ENCODE measurements at regions not wholly inside any gene's neighbourhood (a gene's known extent, or its start where the extent isn't known, plus 50 kb on each side); places are given as distances from the start of the nearest gene placed in this dataset.
A peak's percentile ranks its signal among the peaks of the same experiment; 100 is the strongest.

- Histone ChIP-seq H3K4me1 (ENCODE audit: insufficient read depth, low read length) (peaks cover 21% of the 10 kb centered on the region), H3K4me3 (ENCODE audit: insufficient read depth, low read length) (no peak overlapping the region), H3K27ac (ENCODE audit: low read depth, low read length) (no peak overlapping the region), H3K9me3 (ENCODE audit: low read depth, low read length) (no peaks in the 10 kb centered on the region), H4K20me1 (ENCODE audit: insufficient read depth, low read length) (no peaks in the 10 kb centered on the region), H3K27me3 (ENCODE audit: insufficient read depth, low read length) (no peaks in the 10 kb centered on the region), H3K4me2 (ENCODE audit: insufficient read depth, low read length) (no peak overlapping the region), H3K79me2 (ENCODE audit: insufficient read depth, low read length) (no peaks in the 10 kb centered on the region), H2AFZ (ENCODE audit: low read length) (no peak overlapping the region), H3K36me3 (ENCODE audit: insufficient read depth, low read length) (no peaks in the 10 kb centered on the region)
- TF ChIP-seq, protein P1, sequence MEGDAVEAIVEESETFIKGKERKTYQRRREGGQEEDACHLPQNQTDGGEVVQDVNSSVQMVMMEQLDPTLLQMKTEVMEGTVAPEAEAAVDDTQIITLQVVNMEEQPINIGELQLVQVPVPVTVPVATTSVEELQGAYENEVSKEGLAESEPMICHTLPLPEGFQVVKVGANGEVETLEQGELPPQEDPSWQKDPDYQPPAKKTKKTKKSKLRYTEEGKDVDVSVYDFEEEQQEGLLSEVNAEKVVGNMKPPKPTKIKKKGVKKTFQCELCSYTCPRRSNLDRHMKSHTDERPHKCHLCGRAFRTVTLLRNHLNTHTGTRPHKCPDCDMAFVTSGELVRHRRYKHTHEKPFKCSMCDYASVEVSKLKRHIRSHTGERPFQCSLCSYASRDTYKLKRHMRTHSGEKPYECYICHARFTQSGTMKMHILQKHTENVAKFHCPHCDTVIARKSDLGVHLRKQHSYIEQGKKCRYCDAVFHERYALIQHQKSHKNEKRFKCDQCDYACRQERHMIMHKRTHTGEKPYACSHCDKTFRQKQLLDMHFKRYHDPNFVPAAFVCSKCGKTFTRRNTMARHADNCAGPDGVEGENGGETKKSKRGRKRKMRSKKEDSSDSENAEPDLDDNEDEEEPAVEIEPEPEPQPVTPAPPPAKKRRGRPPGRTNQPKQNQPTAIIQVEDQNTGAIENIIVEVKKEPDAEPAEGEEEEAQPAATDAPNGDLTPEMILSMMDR (IDR thresholded peaks at IDR 0.05; ENCODE audit: extremely low read depth, low read depth, low read length): no peak
- DNase-seq (ENCODE audit: insufficient read length, low spot score, missing footprints): no peak
Measured at GRCh38 chr12:27902651-27903050, 69.9 kb downstream of the PTHLH start.

GRCh38 chr12:27901959-27902358 lies 70.6 kb downstream of the PTHLH start:
- Histone ChIP-seq H3K9me3 (ENCODE audit: low read depth, low read length) (no peaks in the 10 kb centered on the region), H3K36me3 (ENCODE audit: insufficient read depth, low read length) (no peaks in the 10 kb centered on the region), H3K4me1 (ENCODE audit: insufficient read depth, low read length) (peaks cover 21% of the 10 kb centered on the region), H3K27me3 (ENCODE audit: insufficient read depth, low read length) (no peaks in the 10 kb centered on the region), H4K20me1 (ENCODE audit: insufficient read depth, low read length) (no peaks in the 10 kb centered on the region), H3K27ac (ENCODE audit: low read depth, low read length) (no peak overlapping the region), H3K4me3 (ENCODE audit: insufficient read depth, low read length) (no peak overlapping the region), H3K4me2 (ENCODE audit: insufficient read depth, low read length) (no peak overlapping the region), H3K79me2 (ENCODE audit: insufficient read depth, low read length) (no peaks in the 10 kb centered on the region), H2AFZ (ENCODE audit: low read length) (no peak overlapping the region)
- no peak for DNase-seq (ENCODE audit: insufficient read length, low spot score, missing footprints)
- TF ChIP-seq, protein P1 (IDR thresholded peaks at IDR 0.05; ENCODE audit: extremely low read depth, low read depth, low read length): no peak

DNA sequence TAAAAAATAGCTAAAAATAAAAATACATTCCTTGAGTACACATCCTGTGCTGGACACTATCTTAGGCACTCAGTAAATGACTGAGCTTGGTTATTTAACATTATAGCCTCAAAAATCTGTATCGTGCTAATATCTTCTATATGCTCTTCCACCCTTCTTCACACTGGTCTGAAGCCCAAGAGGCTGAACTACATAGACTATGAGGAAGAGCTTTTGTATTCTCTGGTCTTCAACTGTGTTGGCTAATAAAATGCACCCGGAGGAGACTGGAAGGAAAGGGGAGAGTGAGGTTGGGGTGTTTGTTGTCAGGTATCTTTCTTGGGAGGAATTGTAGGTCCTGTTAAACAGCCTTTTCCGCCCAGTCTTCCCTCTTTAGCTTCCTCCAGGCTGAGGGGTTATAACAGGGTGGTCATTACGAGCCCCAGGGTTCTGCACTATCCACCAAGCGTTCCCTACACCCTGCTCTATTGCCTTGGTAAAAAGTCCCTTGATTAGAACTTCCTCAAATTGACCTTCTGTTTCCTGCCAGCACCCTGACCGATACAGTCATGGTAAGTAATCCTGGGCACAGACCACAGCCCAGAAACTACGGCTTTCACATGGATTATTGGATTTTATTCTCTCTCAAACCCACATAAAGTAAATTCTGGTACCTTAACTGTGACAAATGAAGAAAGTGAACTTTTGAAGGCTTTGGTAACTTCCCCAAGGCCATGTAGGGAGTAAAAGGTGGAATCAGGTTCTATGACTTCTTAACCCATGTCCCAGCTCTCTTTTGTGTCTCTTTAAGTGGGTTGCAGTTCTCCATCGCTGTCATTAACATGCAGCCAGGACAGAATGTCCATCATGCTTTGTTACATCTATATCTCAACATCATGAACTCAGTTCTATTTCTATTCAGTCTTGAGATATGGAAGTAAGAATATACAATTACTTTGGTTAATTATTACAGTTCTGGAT lies 71.3 kb downstream of the PTHLH start:
- no peaks in the 10 kb centered on the region for H3K27me3 ChIP-seq (ENCODE audit: insufficient read depth, low read length)
- peak overlapping the region; percentile 32 for H2AFZ ChIP-seq (ENCODE audit: low read length)
- no peak overlapping the region for H3K4me2 ChIP-seq (ENCODE audit: insufficient read depth, low read length)
- TF ChIP-seq, protein P1 (IDR thresholded peaks at IDR 0.05; ENCODE audit: extremely low read depth, low read depth, low read length): no peak
- no peaks in the 10 kb centered on the region for H3K9me3 ChIP-seq (ENCODE audit: low read depth, low read length)
- DNase-seq (ENCODE audit: insufficient read length, low spot score, missing footprints): no peak
- H4K20me1 ChIP-seq (ENCODE audit: insufficient read depth, low read length): no peaks in the 10 kb centered on the region
- no peak overlapping the region for H3K27ac ChIP-seq (ENCODE audit: low read depth, low read length)
- H3K36me3 ChIP-seq (ENCODE audit: insufficient read depth, low read length): no peaks in the 10 kb centered on the region
- no peak overlapping the region for H3K4me3 ChIP-seq (ENCODE audit: insufficient read depth, low read length)
- peaks cover 21% of the 10 kb centered on the region for H3K4me1 ChIP-seq (ENCODE audit: insufficient read depth, low read length)
- H3K79me2 ChIP-seq (ENCODE audit: insufficient read depth, low read length): no peaks in the 10 kb centered on the region

DNA sequence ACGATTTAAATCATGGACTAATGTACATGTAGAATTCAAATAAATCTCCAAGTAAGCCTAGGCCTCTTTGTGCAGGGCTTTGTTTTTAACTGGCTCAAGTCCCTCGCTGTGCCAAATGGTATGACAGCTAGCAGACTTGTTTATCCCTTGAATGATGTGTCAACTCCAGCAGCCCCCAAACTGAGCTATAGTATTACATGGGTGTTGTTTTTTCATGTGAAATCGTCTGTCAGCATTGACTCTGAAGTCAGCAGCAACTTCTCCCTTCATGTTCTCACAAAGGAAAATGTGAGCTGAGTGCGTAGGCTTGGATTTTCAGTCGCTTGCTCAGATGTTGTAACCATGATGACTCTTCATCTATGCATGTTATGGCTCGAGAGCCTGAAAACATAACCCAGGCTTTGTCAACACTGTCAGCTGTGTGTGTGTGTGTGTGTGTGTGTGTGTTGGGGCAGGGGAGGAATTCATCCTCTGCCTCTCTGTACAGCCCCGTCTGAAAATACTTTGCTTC lies 73.3 kb downstream of the PTHLH start:
- Histone ChIP-seq H4K20me1 (ENCODE audit: insufficient read depth, low read length) (no peaks in the 10 kb centered on the region), H3K9me3 (ENCODE audit: low read depth, low read length) (no peaks in the 10 kb centered on the region), H3K27ac (ENCODE audit: low read depth, low read length) (peak overlapping the region; percentile 97), H3K4me1 (ENCODE audit: insufficient read depth, low read length) (peaks cover 21% of the 10 kb centered on the region), H2AFZ (ENCODE audit: low read length) (peak overlapping the region; percentile 27), H3K79me2 (ENCODE audit: insufficient read depth, low read length) (no peaks in the 10 kb centered on the region), H3K36me3 (ENCODE audit: insufficient read depth, low read length) (no peaks in the 10 kb centered on the region), H3K4me3 (ENCODE audit: insufficient read depth, low read length) (peak overlapping the region; percentile 1), H3K4me2 (ENCODE audit: insufficient read depth, low read length) (peak overlapping the region; percentile 58), H3K27me3 (ENCODE audit: insufficient read depth, low read length) (no peaks in the 10 kb centered on the region)
- peak; percentile 84 for DNase-seq (ENCODE audit: insufficient read length, low spot score, missing footprints)
- TF ChIP-seq, protein P1 (IDR thresholded peaks at IDR 0.05; ENCODE audit: extremely low read depth, low read depth, low read length): no peak

Measured in osteoblast (primary cell).